ENCODE measurements at regions not wholly inside any gene's neighbourhood (a gene's known extent, or its start where the extent isn't known, plus 50 kb on each side); places are given as distances from the start of the nearest gene placed in this dataset.

- TF ChIP-seq CTCF (conservative IDR thresholded peaks at IDR 0.05 in 1 of 2, IDR thresholded peaks at IDR 0.05 in 1 of 2; ENCODE audit: low read depth in 1 of 2, low read length in 2 of 2): no peak
- TF ChIP-seq EZH2 (IDR thresholded peaks at IDR 0.05; ENCODE audit: low read length, missing control alignments): no peak
These were observed 209.0 kb downstream of the ARRDC4 start for GRCh38 chr15:98169551-98169950.
